Activated naive CD4-positive, alpha-beta T cell treated with anti-CD3 and anti-CD28 coated beads for 36 hours (primary cell): ENCODE measurements at regions not wholly inside any gene's neighbourhood (a gene's known extent, or its start where the extent isn't known, plus 50 kb on each side); places are given as distances from the start of the nearest gene placed in this dataset.

Source experiments
- CTCF ChIA-PET: fragments of 350-600 bp; sonication (Branson Sonifier 250); formaldehyde crosslinking; loops from one replicate; lab custom pipeline; 2021; ENCODE audit warnings: antibody characterized with exemption; lab: Charles Lee
- DNase-seq: peaks from one replicate; pipeline ENCODE4 v3.0.0-alpha.2; 2020
- H3K27ac Mint-ChIP-seq: one replicate; pipeline ENCODE4 v1.8.0; 2021; ENCODE audit warnings: mild to moderate bottlenecking, mixed read lengths
- H3K27me3 Mint-ChIP-seq: one replicate; pipeline ENCODE4 v1.8.0; 2021; ENCODE audit warnings: low read depth, mixed read lengths
- H3K36me3 Mint-ChIP-seq: one replicate; pipeline ENCODE4 v1.8.0; 2021; ENCODE audit warnings: low read depth, mixed read lengths
- H3K4me1 Mint-ChIP-seq: one replicate; pipeline ENCODE4 v1.8.0; 2021; ENCODE audit warnings: low read depth, mixed read lengths
- H3K4me3 Mint-ChIP-seq: one replicate; pipeline ENCODE4 v1.8.0; 2021; ENCODE audit warnings: mild to moderate bottlenecking, moderate library complexity, mixed read lengths
- H3K9me3 Mint-ChIP-seq: one replicate; pipeline ENCODE4 v1.8.0; 2021; ENCODE audit warnings: mixed read lengths
- intact Hi-C: fragments of 100-400 bp; cut with micrococcal nuclease; formaldehyde crosslinking; loops from one replicate; pipeline ENCODE4 v1.15.1; 2023

DNA sequence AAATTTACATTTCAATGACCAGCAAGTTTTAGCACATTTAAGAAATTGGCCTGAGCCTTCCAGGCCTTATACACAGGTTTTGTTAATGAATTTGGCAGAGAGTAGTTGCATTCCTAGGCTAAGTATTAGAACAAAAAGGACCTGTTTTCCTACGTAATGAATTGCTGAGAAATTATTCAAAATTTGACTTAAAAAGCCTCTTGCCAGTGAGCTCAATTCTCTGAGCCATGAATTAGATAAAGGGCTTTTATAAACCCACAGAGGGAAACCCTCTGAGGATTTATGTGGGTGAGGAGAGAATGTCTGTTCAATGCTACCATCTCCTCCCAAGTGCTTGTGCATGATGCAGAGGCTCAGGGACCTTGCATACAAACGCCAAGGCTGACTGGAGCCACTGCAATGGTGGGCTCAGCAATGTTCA is 94.5 kb upstream of the PELI2 start:
- Mint-ChIP-seq H3K9me3 (no peaks in the 10 kb centered on the region), H3K36me3 (no peaks in the 10 kb centered on the region), H3K27me3 (peaks cover 20% of the 10 kb centered on the region), H3K27ac (no peak overlapping the region), H3K4me3 (no peak overlapping the region), H3K4me1 (no peaks in the 10 kb centered on the region)
- no peak for DNase-seq
- intact Hi-C loops: no loop called here
- CTCF ChIA-PET: interaction anchor here (0.6 kb wide), 1 partner anchor 13 kb away, joined by 5 read pairs; no protein-coding TSS in a partner anchor

GRCh38 chr14:56025191-56025590 is 93.0 kb upstream of the PELI2 start:
- H3K27me3 Mint-ChIP-seq: peaks cover 21% of the 10 kb centered on the region
- DNase-seq: no peak
- H3K36me3 Mint-ChIP-seq: no peaks in the 10 kb centered on the region
- no peaks in the 10 kb centered on the region for H3K9me3 Mint-ChIP-seq
- H3K27ac Mint-ChIP-seq: no peak overlapping the region
- no peak overlapping the region for H3K4me3 Mint-ChIP-seq
- CTCF ChIA-PET: interaction anchor here (0.7 kb wide), 1 partner anchor 292 kb away, joined by 3 read pairs; no protein-coding TSS in a partner anchor
- no peaks in the 10 kb centered on the region for H3K4me1 Mint-ChIP-seq
- intact Hi-C loops: no loop called here

GRCh38 chr14:56026506-56026905 is 91.7 kb upstream of the PELI2 start:
- H3K4me1 Mint-ChIP-seq: no peaks in the 10 kb centered on the region
- no peaks in the 10 kb centered on the region for H3K36me3 Mint-ChIP-seq
- H3K27ac Mint-ChIP-seq: no peak overlapping the region
- intact Hi-C loops: no loop called here
- CTCF ChIA-PET: interaction anchor here (1.0 kb wide), 1 partner anchor 314 kb away, joined by 4 read pairs; no protein-coding TSS in a partner anchor
- H3K4me3 Mint-ChIP-seq: no peak overlapping the region
- H3K9me3 Mint-ChIP-seq: no peaks in the 10 kb centered on the region
- DNase-seq: no peak
- peaks cover 17% of the 10 kb centered on the region for H3K27me3 Mint-ChIP-seq

GRCh38 chr14:56027421-56027820 is 90.8 kb upstream of the PELI2 start:
- no peaks in the 10 kb centered on the region for H3K9me3 Mint-ChIP-seq
- H3K4me3 Mint-ChIP-seq: no peak overlapping the region
- H3K27me3 Mint-ChIP-seq: peaks cover 17% of the 10 kb centered on the region
- H3K4me1 Mint-ChIP-seq: no peaks in the 10 kb centered on the region
- H3K27ac Mint-ChIP-seq: no peak overlapping the region
- no peak for DNase-seq
- intact Hi-C loops: no loop called here
- CTCF ChIA-PET: interaction anchor here (0.9 to 1.0 kb wide), 2 partner anchors 313 to 447 kb away, joined by 4 read pairs; no protein-coding TSS in a partner anchor
- no peaks in the 10 kb centered on the region for H3K36me3 Mint-ChIP-seq

GRCh38 chr14:56027916-56028712 is 90.1 kb upstream of the PELI2 start:
- no peak overlapping the region for H3K27ac Mint-ChIP-seq
- H3K4me1 Mint-ChIP-seq: no peaks in the 10 kb centered on the region
- no peak for DNase-seq
- no peak overlapping the region for H3K4me3 Mint-ChIP-seq
- intact Hi-C loops: no loop called here
- no peaks in the 10 kb centered on the region for H3K36me3 Mint-ChIP-seq
- no peaks in the 10 kb centered on the region for H3K9me3 Mint-ChIP-seq
- peaks cover 18% of the 10 kb centered on the region for H3K27me3 Mint-ChIP-seq
- CTCF ChIA-PET: interaction anchor here (0.9 kb wide), 1 partner anchor 446 kb away, joined by 4 read pairs; no protein-coding TSS in a partner anchor

- CTCF ChIA-PET: interaction anchor here (0.6 to 1.0 kb wide), 5 partner anchors 10 to 401 kb away, joined by 3 to 5 read pairs (median 3); no protein-coding TSS in a partner anchor
- intact Hi-C loops: no loop called here
These were observed 81.9 kb upstream of the PELI2 start for GRCh38 chr14:56036353-56036752.

GRCh38 chr14:56040121-56040520 is 78.1 kb upstream of the PELI2 start:
- intact Hi-C loops: no loop called here
- no peaks in the 10 kb centered on the region for H3K9me3 Mint-ChIP-seq

More at GRCh38 chr14:56036353-56036752, 81.9 kb upstream of the PELI2 start:
- Mint-ChIP-seq H3K4me3 (no peak overlapping the region), H3K9me3 (no peaks in the 10 kb centered on the region), H3K27ac (no peak overlapping the region), H3K4me1 (no peaks in the 10 kb centered on the region), H3K27me3 (peaks cover 17% of the 10 kb centered on the region), H3K36me3 (no peaks in the 10 kb centered on the region)
- no peak for DNase-seq

DNA sequence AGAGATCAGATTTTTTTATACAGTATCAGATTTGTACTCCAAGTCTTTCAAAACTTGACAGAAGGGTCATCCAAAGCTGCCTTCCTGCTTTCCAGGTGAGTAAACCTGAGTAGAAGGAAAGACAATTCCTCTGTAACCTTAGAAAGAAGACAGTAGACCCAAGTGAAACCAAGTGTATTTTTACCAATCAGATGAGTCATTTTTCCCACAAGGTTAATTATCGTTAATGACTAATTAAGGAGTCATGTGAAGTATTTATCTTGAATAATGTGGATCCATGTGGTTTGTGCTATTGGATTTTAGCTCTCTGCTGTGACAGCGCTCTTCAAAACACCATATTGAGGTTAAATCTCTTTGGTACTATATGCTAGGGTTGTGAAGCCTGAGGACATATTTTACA is 74.0 kb upstream of the PELI2 start:
- Mint-ChIP-seq H3K27ac (no peak overlapping the region), H3K27me3 (peaks cover 8% of the 10 kb centered on the region), H3K9me3 (no peaks in the 10 kb centered on the region), H3K4me3 (no peak overlapping the region), H3K4me1 (no peaks in the 10 kb centered on the region), H3K36me3 (no peaks in the 10 kb centered on the region)
- intact Hi-C loops: no loop called here
- DNase-seq: no peak
- CTCF ChIA-PET: no interaction called here

More at GRCh38 chr14:56040121-56040520, 78.1 kb upstream of the PELI2 start:
- no peaks in the 10 kb centered on the region for H3K4me1 Mint-ChIP-seq
- CTCF ChIA-PET: no interaction called here
- no peaks in the 10 kb centered on the region for H3K36me3 Mint-ChIP-seq
- DNase-seq: no peak
- no peak overlapping the region for H3K4me3 Mint-ChIP-seq
- H3K27ac Mint-ChIP-seq: no peak overlapping the region
- H3K27me3 Mint-ChIP-seq: peaks cover 14% of the 10 kb centered on the region

GRCh38 chr14:56046546-56046945 is 71.7 kb upstream of the PELI2 start:
- DNase-seq: no peak
- H3K9me3 Mint-ChIP-seq: no peaks in the 10 kb centered on the region
- no peak overlapping the region for H3K4me3 Mint-ChIP-seq
- no peak overlapping the region for H3K27ac Mint-ChIP-seq
- H3K27me3 Mint-ChIP-seq: peaks cover 6% of the 10 kb centered on the region
- no peaks in the 10 kb centered on the region for H3K36me3 Mint-ChIP-seq
- H3K4me1 Mint-ChIP-seq: no peaks in the 10 kb centered on the region
- CTCF ChIA-PET: interaction anchor here (1.0 kb wide), 1 partner anchor 11 kb away, joined by 3 read pairs; no protein-coding TSS in a partner anchor
- intact Hi-C loops: no loop called here

- CTCF ChIA-PET: interaction anchor here (1.0 kb wide), 1 partner anchor 11 kb away, joined by 3 read pairs; no protein-coding TSS in a partner anchor
- DNase-seq: no peak
- intact Hi-C loops: no loop called here
- Mint-ChIP-seq H3K9me3 (no peaks in the 10 kb centered on the region), H3K4me1 (no peaks in the 10 kb centered on the region), H3K27me3 (peaks cover 6% of the 10 kb centered on the region), H3K4me3 (no peak overlapping the region), H3K36me3 (no peaks in the 10 kb centered on the region), H3K27ac (no peak overlapping the region)
These were observed 71.2 kb upstream of the PELI2 start for GRCh38 chr14:56046996-56047395.

- intact Hi-C loops: no loop called here
- no peaks in the 10 kb centered on the region for H3K36me3 Mint-ChIP-seq
- H3K27me3 Mint-ChIP-seq: peaks cover 6% of the 10 kb centered on the region
- no peaks in the 10 kb centered on the region for H3K4me1 Mint-ChIP-seq
- DNase-seq: no peak
- CTCF ChIA-PET: no interaction called here
- H3K27ac Mint-ChIP-seq: no peak overlapping the region
- H3K4me3 Mint-ChIP-seq: no peak overlapping the region
- H3K9me3 Mint-ChIP-seq: no peaks in the 10 kb centered on the region
These were observed 68.7 kb upstream of the PELI2 start for GRCh38 chr14:56049536-56049935.

- Mint-ChIP-seq H3K9me3 (no peaks in the 10 kb centered on the region), H3K36me3 (no peaks in the 10 kb centered on the region), H3K4me3 (no peak overlapping the region), H3K4me1 (no peaks in the 10 kb centered on the region), H3K27me3 (peaks cover 17% of the 10 kb centered on the region), H3K27ac (no peak overlapping the region)
- CTCF ChIA-PET: interaction anchor here (1.4 kb wide), 1 partner anchor 324 kb away, joined by 3 read pairs; no protein-coding TSS in a partner anchor
- intact Hi-C loops: no loop called here
- no peak for DNase-seq
These were observed 62.7 kb upstream of the PELI2 start for GRCh38 chr14:56055511-56055910.
